IgD-negative memory B cell (primary cell): ENCODE measurements at regions not wholly inside any gene's neighbourhood (a gene's known extent, or its start where the extent isn't known, plus 50 kb on each side); places are given as distances from the start of the nearest gene placed in this dataset.
"Not testable (repeated sequence)": the region's sequence is repeated elsewhere in the genome, so short reads cannot be mapped to it uniquely, and the experiment has no call there.

ENCODE experiments used
- H3K27ac Mint-ChIP-seq, 3 donors: one replicate each; pipeline ENCODE4 v1.8.0; 2020 to 2022; ENCODE audit warnings: mild to moderate bottlenecking in 3 of 3, mixed read lengths in 3 of 3, moderate library complexity in 1 of 3
- H3K27me3 Mint-ChIP-seq: one replicate; pipeline ENCODE4 v1.8.0; 2021; ENCODE audit warnings: mixed read lengths
- H3K36me3 Mint-ChIP-seq: one replicate; pipeline ENCODE4 v1.8.0; 2020; ENCODE audit warnings: mild to moderate bottlenecking, mixed read lengths
- H3K4me1 Mint-ChIP-seq, 3 donors: one replicate each; pipeline ENCODE4 v1.8.0; 2020 to 2022; ENCODE audit warnings: mixed read lengths in 3 of 3, mild to moderate bottlenecking in 1 of 3
- H3K4me3 Mint-ChIP-seq, 4 donors: one replicate each; pipeline ENCODE4 v1.8.0; 2020 to 2022; ENCODE audit warnings: mild to moderate bottlenecking in 4 of 4, mixed read lengths in 4 of 4, moderate library complexity in 3 of 4
- H3K9me3 Mint-ChIP-seq, 3 donors: one replicate each; pipeline ENCODE4 v1.8.0; 2020 to 2021; ENCODE audit warnings: mixed read lengths in 3 of 3, mild to moderate bottlenecking in 1 of 3

DNA sequence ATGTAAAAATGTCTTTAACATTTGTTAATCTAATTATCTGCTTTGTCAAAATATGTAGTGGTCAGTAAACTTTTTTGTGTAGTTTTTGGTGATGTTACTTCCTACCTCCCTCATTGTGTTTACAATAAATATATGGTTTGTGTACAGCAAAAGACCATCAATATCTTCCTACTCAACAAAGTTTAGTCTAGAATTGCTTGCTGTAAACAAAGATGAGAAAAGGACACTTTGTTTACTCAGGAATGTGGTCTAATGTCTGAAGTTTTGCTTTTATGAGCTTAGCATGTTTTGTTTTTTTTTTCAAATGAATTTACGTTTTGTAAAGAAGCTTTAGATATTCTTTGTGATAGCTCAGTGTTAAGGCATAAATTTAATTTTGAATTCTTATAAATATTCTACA is 563.5 kb upstream of the SPRY2 start:
- Mint-ChIP-seq H3K4me1 (no peaks in the 10 kb centered on the region), H3K27me3 (no peaks in the 10 kb centered on the region), H3K36me3 (peaks cover 1% of the 10 kb centered on the region), H3K4me3 (no peak overlapping the region), H3K27ac (no peak overlapping the region), H3K9me3 (peaks cover 0 to 6% (median 1%) of the 10 kb centered on the region in 3 donors)

DNA sequence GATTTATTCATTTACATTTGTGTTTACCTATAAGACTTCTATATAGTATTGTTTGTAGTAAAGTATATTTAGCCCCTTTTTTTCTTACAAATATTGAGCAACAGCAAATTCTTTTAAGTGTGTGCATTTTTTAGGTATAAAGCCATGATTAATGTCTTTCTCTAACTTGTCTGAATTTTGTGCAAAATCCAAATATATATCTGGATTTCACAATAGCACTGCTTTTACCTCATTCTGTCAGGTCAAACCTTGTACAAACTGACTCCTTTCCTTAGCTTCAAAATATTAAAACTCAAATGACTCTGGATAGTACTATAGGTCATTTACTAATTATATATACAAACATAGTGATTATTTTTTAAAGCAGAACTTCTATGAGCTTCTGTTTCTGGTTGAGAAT is 563.0 kb upstream of the SPRY2 start:
- H3K27me3 Mint-ChIP-seq, result no peaks in the 10 kb centered on the region
- H3K9me3 Mint-ChIP-seq, result peaks cover 0 to 3% (median 3%) of the 10 kb centered on the region in 3 donors
- H3K36me3 Mint-ChIP-seq, result peaks cover 1% of the 10 kb centered on the region
- no peak overlapping the region for H3K27ac Mint-ChIP-seq
- H3K4me3 Mint-ChIP-seq, result no peak overlapping the region
- H3K4me1 Mint-ChIP-seq, result no peaks in the 10 kb centered on the region

DNA sequence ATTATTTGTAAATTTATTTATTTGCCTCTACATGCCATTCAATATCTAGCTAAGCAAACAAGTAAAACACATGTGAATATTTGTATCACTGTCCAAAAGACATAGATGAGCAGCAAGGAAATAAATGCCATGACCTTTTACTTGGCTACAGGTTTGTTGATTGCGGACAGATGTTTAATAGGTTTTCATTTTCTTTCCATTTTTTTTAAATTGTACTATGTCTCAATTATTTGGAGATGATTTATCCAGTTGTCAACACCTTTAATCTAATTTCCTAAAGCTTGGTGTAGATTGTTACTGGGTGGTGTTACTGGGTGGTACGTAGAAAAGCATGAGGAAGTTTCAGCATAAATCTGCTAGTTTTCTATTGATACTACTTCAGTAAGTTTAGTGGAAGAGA is 560.6 kb upstream of the SPRY2 start:
- no peak overlapping the region for H3K4me3 Mint-ChIP-seq
- no peak overlapping the region for H3K27ac Mint-ChIP-seq
- no peaks in the 10 kb centered on the region for H3K4me1 Mint-ChIP-seq
- H3K36me3 Mint-ChIP-seq, result peaks cover 1% of the 10 kb centered on the region
- H3K9me3 Mint-ChIP-seq, result peaks cover 0 to 5% (median 2%) of the 10 kb centered on the region in 3 donors
- no peaks in the 10 kb centered on the region for H3K27me3 Mint-ChIP-seq

DNA sequence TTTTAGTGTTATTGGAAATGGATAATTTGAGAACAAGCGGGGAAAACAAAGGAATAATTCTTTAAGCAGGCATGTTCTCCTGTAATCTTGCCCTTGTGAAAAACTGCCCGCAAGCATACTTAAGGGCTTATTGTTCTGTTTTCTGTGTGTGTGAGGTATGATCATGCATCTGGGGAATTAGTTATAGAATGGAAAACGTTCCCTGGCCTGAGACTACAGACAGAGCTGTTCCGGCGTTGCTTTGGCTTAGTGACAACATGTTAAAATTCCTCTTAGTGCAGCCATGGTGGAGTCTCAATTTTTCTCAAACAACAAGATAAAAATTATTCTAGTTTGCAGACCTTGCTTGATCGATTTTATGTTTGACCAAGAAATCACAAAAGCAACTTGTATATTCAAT is 560.2 kb upstream of the SPRY2 start:
- Mint-ChIP-seq H3K36me3 (peaks cover 1% of the 10 kb centered on the region), H3K27ac (no peak overlapping the region), H3K9me3 (peaks cover 0 to 5% (median 2%) of the 10 kb centered on the region in 3 donors), H3K27me3 (no peaks in the 10 kb centered on the region), H3K4me3 (no peak overlapping the region), H3K4me1 (no peaks in the 10 kb centered on the region)

- Mint-ChIP-seq H3K36me3 (peaks cover 1% of the 10 kb centered on the region), H3K27me3 (no peaks in the 10 kb centered on the region), H3K4me3 (no peak overlapping the region), H3K4me1 (no peaks in the 10 kb centered on the region), H3K27ac (no peak overlapping the region), H3K9me3 (peaks cover 0 to 5% (median 2%) of the 10 kb centered on the region in 3 donors)
Observed at GRCh38 chr13:80900561-80900960, 559.6 kb upstream of the SPRY2 start.

DNA sequence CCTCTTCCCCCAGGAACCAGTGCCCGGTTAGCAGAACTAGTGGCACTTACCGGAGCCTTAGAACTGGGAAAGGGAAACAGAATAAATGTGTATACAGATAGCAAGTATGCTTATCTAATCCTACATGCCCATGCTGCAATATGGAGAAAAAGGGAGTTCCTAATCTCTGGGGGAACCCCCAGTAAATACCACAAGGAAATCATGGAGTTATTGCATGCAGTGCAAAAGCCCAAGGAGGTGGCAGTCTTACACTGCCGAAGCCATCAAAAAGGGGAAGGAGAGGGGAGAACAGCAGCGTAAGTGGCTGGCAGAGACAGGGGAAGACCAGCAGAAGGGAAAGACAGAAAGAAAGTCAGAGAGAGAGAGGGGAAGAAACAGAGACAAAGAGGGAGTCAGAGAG is 556.7 kb upstream of the SPRY2 start:
- H3K9me3 Mint-ChIP-seq, H3K36me3 Mint-ChIP-seq: not testable (repeated sequence)

GRCh38 chr13:80894917-80895316 is 554.0 kb upstream of the SPRY2 start:
- Mint-ChIP-seq H3K4me3 (no peak overlapping the region), H3K9me3 (peaks cover 0 to 5% (median 0%) of the 10 kb centered on the region in 3 donors), H3K27ac (no peak overlapping the region), H3K36me3 (no peaks in the 10 kb centered on the region), H3K27me3 (no peaks in the 10 kb centered on the region), H3K4me1 (no peaks in the 10 kb centered on the region)

More for the DNA sequence above, 556.7 kb upstream of the SPRY2 start:
- not testable (repeated sequence) for H3K4me3 Mint-ChIP-seq, H3K4me1 Mint-ChIP-seq, H3K27ac Mint-ChIP-seq, H3K27me3 Mint-ChIP-seq

GRCh38 chr13:80889829-80890228 is 548.9 kb upstream of the SPRY2 start:
- Mint-ChIP-seq H3K9me3 (no peaks in the 10 kb centered on the region), H3K36me3 (no peaks in the 10 kb centered on the region), H3K4me3 (no peak overlapping the region), H3K27ac (no peak overlapping the region), H3K4me1 (no peaks in the 10 kb centered on the region), H3K27me3 (no peaks in the 10 kb centered on the region)

DNA sequence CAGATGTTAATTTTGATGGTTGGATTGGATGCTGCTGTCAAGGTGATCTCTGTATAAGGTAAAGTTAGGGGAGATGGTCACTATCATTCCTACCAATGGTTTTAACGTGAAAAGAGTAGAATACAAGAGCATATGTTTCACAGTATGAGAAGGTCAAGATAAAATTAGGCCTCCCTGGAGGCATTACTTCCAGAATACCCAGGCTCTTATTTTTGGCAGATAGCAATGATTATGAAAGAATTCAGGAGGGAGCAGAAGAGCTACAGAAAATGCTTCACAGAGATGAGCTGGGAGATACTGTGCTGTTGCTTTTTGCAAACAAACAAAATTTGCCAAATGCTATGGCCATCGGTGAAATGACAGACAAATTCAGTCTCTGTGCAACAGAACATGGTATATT is 547.5 kb upstream of the SPRY2 start:
- H3K27ac Mint-ChIP-seq, result no peak overlapping the region
- no peak overlapping the region for H3K4me3 Mint-ChIP-seq
- no peaks in the 10 kb centered on the region for H3K36me3 Mint-ChIP-seq
- no peaks in the 10 kb centered on the region for H3K9me3 Mint-ChIP-seq
- no peaks in the 10 kb centered on the region for H3K27me3 Mint-ChIP-seq
- no peaks in the 10 kb centered on the region for H3K4me1 Mint-ChIP-seq

DNA sequence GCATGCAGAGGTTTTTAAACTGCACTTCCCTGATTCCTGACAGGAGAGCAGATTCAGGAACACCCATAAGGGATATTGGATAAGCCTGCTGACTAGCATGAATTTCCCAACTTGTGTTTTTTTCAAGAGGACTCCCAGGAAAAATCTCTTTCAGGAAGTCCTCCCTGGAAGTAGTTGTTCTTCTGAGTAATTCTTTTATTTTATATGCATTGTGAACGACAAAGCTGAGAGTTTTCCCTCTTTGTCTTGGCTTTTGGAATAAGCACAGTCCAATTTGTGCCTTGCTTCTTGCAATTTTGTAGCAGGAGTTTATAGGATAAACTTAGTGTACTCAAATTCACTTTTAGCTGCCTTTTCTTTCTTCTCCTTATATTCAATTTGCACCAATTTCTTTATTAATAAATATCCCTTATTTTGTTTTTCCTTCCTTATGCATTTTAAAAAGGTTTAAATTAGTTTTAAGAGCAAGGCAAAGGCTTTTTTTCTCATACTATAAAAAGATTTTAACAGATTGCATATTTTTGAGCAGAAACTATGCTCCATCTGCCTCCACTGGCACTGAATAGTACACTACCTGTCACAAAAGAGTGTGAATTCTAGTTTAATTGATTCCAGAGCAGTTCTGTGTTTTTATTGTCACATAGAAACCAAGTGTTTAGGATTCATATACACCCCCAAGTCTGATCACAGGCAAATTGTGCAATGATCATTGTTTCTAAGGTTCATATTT is 543.3 kb upstream of the SPRY2 start:
- no peaks in the 10 kb centered on the region for H3K27me3 Mint-ChIP-seq
- no peaks in the 10 kb centered on the region for H3K4me1 Mint-ChIP-seq
- no peaks in the 10 kb centered on the region for H3K9me3 Mint-ChIP-seq
- no peaks in the 10 kb centered on the region for H3K36me3 Mint-ChIP-seq
- no peak overlapping the region for H3K27ac Mint-ChIP-seq
- no peak overlapping the region for H3K4me3 Mint-ChIP-seq

DNA sequence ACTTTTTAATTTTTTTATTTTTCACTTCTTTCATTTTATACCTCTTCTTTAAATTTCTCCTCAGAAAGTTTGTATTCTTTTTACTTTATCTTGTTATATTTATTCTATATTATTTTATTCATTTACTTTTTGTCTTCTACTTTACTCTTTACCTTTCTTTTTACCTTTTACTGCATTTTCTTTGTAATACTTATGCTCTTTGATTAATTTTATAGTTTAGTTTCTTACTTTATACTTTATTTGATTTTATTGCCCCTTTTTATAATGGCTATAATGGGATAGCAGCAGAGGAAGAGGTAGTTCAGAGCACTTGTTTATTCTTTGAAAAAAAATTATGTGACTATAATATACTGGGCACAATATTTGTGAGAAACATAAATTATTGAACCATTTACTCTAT is 542.6 kb upstream of the SPRY2 start:
- H3K9me3 Mint-ChIP-seq, result no peaks in the 10 kb centered on the region
- no peak overlapping the region for H3K4me3 Mint-ChIP-seq
- H3K4me1 Mint-ChIP-seq, result no peaks in the 10 kb centered on the region
- no peaks in the 10 kb centered on the region for H3K27me3 Mint-ChIP-seq
- H3K27ac Mint-ChIP-seq, result no peak overlapping the region
- H3K36me3 Mint-ChIP-seq, result no peaks in the 10 kb centered on the region

DNA sequence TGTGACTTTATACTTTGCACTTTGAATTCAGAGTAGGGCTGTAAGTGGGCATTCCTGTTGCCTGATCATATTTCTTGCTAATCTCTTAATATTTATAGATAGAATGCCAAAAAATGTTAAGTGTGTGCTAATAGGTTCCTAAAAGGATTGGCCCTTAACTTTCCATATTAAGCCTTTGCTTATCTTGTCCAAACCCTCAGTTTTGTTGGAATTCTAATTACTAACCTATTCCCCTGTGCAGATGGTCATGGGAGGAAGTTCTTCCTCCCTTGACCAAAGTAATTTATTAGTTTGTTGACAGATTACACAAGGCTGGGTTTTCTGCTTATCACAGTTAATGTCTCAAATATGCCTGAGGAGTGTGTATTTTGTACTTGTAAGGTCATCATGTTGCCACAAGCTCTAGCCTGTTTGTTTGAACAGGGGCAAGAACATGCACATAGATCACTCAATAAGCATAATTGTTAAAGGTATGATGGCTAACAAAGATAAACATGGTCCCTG is 541.1 kb upstream of the SPRY2 start:
- no peak overlapping the region for H3K27ac Mint-ChIP-seq
- H3K36me3 Mint-ChIP-seq, result no peaks in the 10 kb centered on the region
- no peaks in the 10 kb centered on the region for H3K4me1 Mint-ChIP-seq
- H3K27me3 Mint-ChIP-seq, result no peaks in the 10 kb centered on the region
- no peak overlapping the region for H3K4me3 Mint-ChIP-seq
- no peaks in the 10 kb centered on the region for H3K9me3 Mint-ChIP-seq

DNA sequence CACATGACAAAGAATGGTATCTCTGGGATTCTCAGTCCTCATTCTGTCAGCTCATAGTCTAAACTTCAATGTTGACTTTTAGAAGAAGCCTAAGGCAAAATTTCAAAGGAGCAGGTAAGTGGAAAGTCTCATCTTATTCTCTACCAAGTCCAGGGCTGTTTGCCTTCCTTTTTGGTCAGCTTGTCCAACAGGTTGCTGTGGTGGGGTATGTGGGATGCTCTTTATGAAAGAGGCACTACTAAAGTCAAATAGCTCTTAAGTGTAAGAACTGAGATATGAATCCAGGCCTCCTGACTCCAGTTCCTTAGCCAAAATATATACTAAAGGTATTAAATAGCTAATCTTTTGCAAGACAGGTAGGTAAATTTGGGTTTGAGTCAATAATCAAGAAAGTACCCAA is 540.6 kb upstream of the SPRY2 start:
- H3K9me3 Mint-ChIP-seq, result no peaks in the 10 kb centered on the region
- H3K27ac Mint-ChIP-seq, result no peak overlapping the region
- H3K4me1 Mint-ChIP-seq, result no peaks in the 10 kb centered on the region

GRCh38 chr13:80881034-80881433 is 540.1 kb upstream of the SPRY2 start:
- no peaks in the 10 kb centered on the region for H3K9me3 Mint-ChIP-seq
- H3K4me3 Mint-ChIP-seq, result no peak overlapping the region
- H3K27me3 Mint-ChIP-seq, result no peaks in the 10 kb centered on the region
- no peaks in the 10 kb centered on the region for H3K36me3 Mint-ChIP-seq
- no peaks in the 10 kb centered on the region for H3K4me1 Mint-ChIP-seq
- H3K27ac Mint-ChIP-seq, result no peak overlapping the region

More for the DNA sequence above, 540.6 kb upstream of the SPRY2 start:
- Mint-ChIP-seq H3K27me3 (no peaks in the 10 kb centered on the region), H3K36me3 (no peaks in the 10 kb centered on the region), H3K4me3 (no peak overlapping the region)

GRCh38 chr13:80877944-80878241 is 537.0 kb upstream of the SPRY2 start:
- Mint-ChIP-seq H3K9me3 (no peaks in the 10 kb centered on the region), H3K27me3 (no peaks in the 10 kb centered on the region), H3K4me1 (no peaks in the 10 kb centered on the region), H3K27ac (no peak overlapping the region), H3K36me3 (no peaks in the 10 kb centered on the region), H3K4me3 (no peak overlapping the region)

DNA sequence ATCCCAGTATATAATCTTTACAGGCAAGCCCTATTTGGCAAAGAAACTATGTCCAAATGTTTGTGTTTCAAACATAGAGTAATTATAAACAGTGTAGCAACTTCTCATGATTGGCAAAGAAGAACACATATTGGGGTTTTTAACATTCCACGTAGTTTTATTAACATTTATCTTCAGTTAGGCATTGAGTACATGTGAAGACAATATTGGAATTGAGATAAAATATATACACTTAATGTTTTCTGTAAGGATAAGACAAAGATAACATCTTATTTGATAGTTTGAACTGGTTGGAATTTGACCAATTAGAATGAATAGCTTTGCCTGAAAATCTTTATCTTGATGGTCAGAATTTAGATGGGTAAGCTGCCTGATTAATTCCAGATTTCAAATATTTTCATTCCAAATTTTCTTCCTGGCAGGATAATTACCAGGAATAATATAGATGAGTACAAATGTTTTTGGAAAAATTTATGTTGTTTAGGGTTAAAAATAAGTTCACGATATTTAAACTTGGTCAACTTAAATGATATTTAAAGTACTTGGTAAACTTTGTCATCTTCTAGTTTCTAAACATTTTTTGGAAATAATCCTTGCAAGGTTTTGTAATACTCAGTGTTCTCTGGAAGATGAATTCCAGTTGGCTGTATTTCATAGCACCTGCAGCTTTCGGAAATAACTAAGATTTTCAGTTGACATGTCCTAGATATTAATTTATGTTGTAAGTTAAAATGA is 536.5 kb upstream of the SPRY2 start:
- Mint-ChIP-seq H3K4me3 (no peak overlapping the region), H3K27ac (no peak overlapping the region), H3K36me3 (no peaks in the 10 kb centered on the region), H3K27me3 (no peaks in the 10 kb centered on the region), H3K9me3 (no peaks in the 10 kb centered on the region), H3K4me1 (no peaks in the 10 kb centered on the region)
